B cell (primary cell): ENCODE measurements at regions not wholly inside any gene's neighbourhood (a gene's known extent, or its start where the extent isn't known, plus 50 kb on each side); places are given as distances from the start of the nearest gene placed in this dataset.

ENCODE experiments used
- ATAC-seq: fragments of 200-7000 bp; cut with Tn5 transposase; one replicate; pipeline ENCODE4 v1.10.0; 2021; ENCODE audit warnings: low read depth, mild to moderate bottlenecking, moderate number of reproducible peaks, moderate library complexity
- CTCF ChIA-PET: fragments of 350-600 bp; sonication (Branson Sonifier 250); formaldehyde crosslinking; loops from one replicate; lab custom pipeline; 2021; ENCODE audit warnings: antibody characterized with exemption, inconsistent platforms; lab: Charles Lee
- POLR2A ChIA-PET: fragments of 350-600 bp; sonication (Branson Sonifier 250); formaldehyde crosslinking; loops from one replicate; lab custom pipeline; 2021; ENCODE audit warnings: antibody characterized with exemption; lab: Charles Lee
- DNase-seq: peaks from one replicate; pipeline ENCODE4 v3.0.0; 2013
- H2AFZ ChIP-seq: 2 replicates; pipeline ENCODE4 v1.6.1; 2012; ENCODE audit warnings: mild to moderate bottlenecking, low read depth, low read length; ENCODE audit not compliant: insufficient read depth, poor library complexity, severe bottlenecking
- H3K27ac ChIP-seq, 2 donors: 1 replicate in 1 of 2; 2 replicates in 1 of 2; pipeline ENCODE4 v1.5.1; 2012 to 2013; ENCODE audit warnings: low read length in 2 of 2, mild to moderate bottlenecking in 2 of 2, moderate library complexity in 1 of 2
- H3K27me3 ChIP-seq, 4 experiments: fragments of 200-600 bp in 1 of 4; sonication (generic) in 1 of 4; replicated peaks in 1 of 4; 1 replicate in 2 of 4; 2 replicates in 2 of 4; pipeline versions ENCODE4 v1.6.1 to v1.7.0; 2013 to 2016; ENCODE audit warnings: low read length in 3 of 4, mild to moderate bottlenecking in 2 of 4, mixed read lengths in 1 of 4, moderate library complexity in 1 of 4; ENCODE audit not compliant: insufficient read depth in 4 of 4, control insufficient read depth in 3 of 4; ENCODE audit errors: control extremely low read depth in 1 of 4
- H3K36me3 ChIP-seq, 2 experiments: replicated peaks in 1 of 2; 1 replicate in 1 of 2; 2 replicates in 1 of 2; pipeline versions ENCODE4 v1.6.1 to v1.7.1; 2013; ENCODE audit warnings: low read length in 1 of 2; ENCODE audit not compliant: insufficient read depth in 2 of 2, control insufficient read depth in 1 of 2; ENCODE audit errors: control extremely low read depth in 1 of 2, extremely low read depth in 1 of 2
- H3K4me1 ChIP-seq, 2 donors: fragments of 200-600 bp in 1 of 2; sonication (generic) in 1 of 2; 1 replicate in 1 of 2; 2 replicates in 1 of 2; pipeline versions ENCODE4 v1.5.1 to v1.6.1; 2013 to 2017; ENCODE audit warnings: low read length in 2 of 2; ENCODE audit not compliant: control insufficient read depth in 2 of 2, insufficient read depth in 2 of 2
- H3K4me2 ChIP-seq: replicated peaks from 2 replicates; pipeline ENCODE3; 2012; ENCODE audit warnings: mild to moderate bottlenecking, low read depth, low read length; ENCODE audit not compliant: poor library complexity, severe bottlenecking
- H3K4me3 ChIP-seq, 5 experiments: fragments of 200-600 bp in 1 of 5; sonication (generic) in 1 of 5; 1 replicate in 3 of 5; 2 replicates in 2 of 5; pipeline versions ENCODE4 v1.5.1 to v1.7.0; 2011 to 2016; ENCODE audit warnings: low read length in 4 of 5, mild to moderate bottlenecking in 4 of 5, low read depth in 2 of 5, control low read depth in 1 of 5, moderate library complexity in 1 of 5; ENCODE audit not compliant: insufficient read depth in 1 of 5; ENCODE audit errors: control extremely low read depth in 1 of 5, extremely low read depth in 1 of 5
- H3K79me2 ChIP-seq: fragments of 200-600 bp; sonication (generic); one replicate; pipeline ENCODE4 v1.6.0; 2016; ENCODE audit warnings: low read length; ENCODE audit not compliant: control insufficient read depth, insufficient read depth
- H3K9ac ChIP-seq: fragments of 200-600 bp; sonication (generic); 2 replicates; pipeline ENCODE4 v1.6.1; 2017; ENCODE audit warnings: mild to moderate bottlenecking, low read length, moderate library complexity
- H3K9me3 ChIP-seq, 3 donors: one replicate each; pipeline versions ENCODE4 v1.6.1 to v1.7.1; 2013; ENCODE audit warnings: low read length in 2 of 3; ENCODE audit not compliant: control insufficient read depth in 2 of 3, insufficient read depth in 1 of 3; ENCODE audit errors: control extremely low read depth in 1 of 3
- H4K20me1 ChIP-seq: 2 replicates; pipeline ENCODE4 v1.6.0; 2012; ENCODE audit warnings: mild to moderate bottlenecking, low read length; ENCODE audit not compliant: insufficient read depth, control insufficient read depth, poor library complexity, severe bottlenecking
- H3K27ac Mint-ChIP-seq: one replicate; pipeline ENCODE4 v1.8.0; 2021; ENCODE audit warnings: mixed read lengths
- H3K27me3 Mint-ChIP-seq: one replicate; pipeline ENCODE4 v1.8.0; 2021; ENCODE audit warnings: mixed read lengths
- H3K4me1 Mint-ChIP-seq: one replicate; pipeline ENCODE4 v1.8.0; 2021; ENCODE audit warnings: mixed read lengths
- H3K4me3 Mint-ChIP-seq: one replicate; pipeline ENCODE4 v1.8.0; 2021; ENCODE audit warnings: mixed read lengths
- H3K9me3 Mint-ChIP-seq: one replicate; pipeline ENCODE4 v1.8.0; 2022; ENCODE audit warnings: mixed read lengths; ENCODE audit not compliant: insufficient read depth
- CTCF ChIP-seq: fragments of 200-600 bp; IDR thresholded peaks from one replicate; pipeline ENCODE4 v1.8.0; 2022; ENCODE audit warnings: antibody characterized with exemption, mild to moderate bottlenecking
- EZH2 ChIP-seq: IDR thresholded peaks from 2 replicates; pipeline ENCODE4 v1.6.1; 2012; ENCODE audit warnings: borderline replicate concordance, low read depth, mild to moderate bottlenecking, moderate library complexity, low read length; ENCODE audit not compliant: insufficient read depth, poor library complexity, severe bottlenecking
- WGBS: methylation state at CpG from one replicate; pipeline ENCODE4 v1.1.5; 2013; ENCODE audit warnings: missing lambda C conversion rate; ENCODE audit not compliant: insufficient coverage; 5-methylcytosine and 5-hydroxymethylcytosine counted together
- intact Hi-C: fragments of 100-400 bp; cut with micrococcal nuclease; formaldehyde crosslinking; loops from one replicate; pipeline ENCODE4 v1.10.0; 2022

GRCh38 chr7:121537031-121537430 is 140.9 kb upstream of the FAM3C start:
- Histone ChIP-seq H3K4me3 (no peak overlapping the region), H3K9me3 (peaks cover 0 to 3% (median 0%) of the 10 kb centered on the region in 3 donors), H2AFZ (no peak overlapping the region), H3K36me3 (no peaks in the 10 kb centered on the region), H3K4me1 (no peaks in the 10 kb centered on the region), H4K20me1 (no peaks in the 10 kb centered on the region), H3K27me3 (peaks cover 0 to 3% (median 0%) of the 10 kb centered on the region in 4 experiments), H3K27ac (no peak overlapping the region), H3K4me2 (no peak overlapping the region), H3K9ac (no peak overlapping the region), H3K79me2 (no peaks in the 10 kb centered on the region)
- POLR2A ChIA-PET, result no interaction called here
- Mint-ChIP-seq H3K4me1 (no peaks in the 10 kb centered on the region), H3K4me3 (no peak overlapping the region), H3K27me3 (peaks cover 10% of the 10 kb centered on the region), H3K27ac (no peak overlapping the region), H3K9me3 (no peaks in the 10 kb centered on the region)
- no peak for TF ChIP-seq EZH2
- TF ChIP-seq CTCF, result no peak
- ATAC-seq (no peak), DNase-seq (no peak)
- CTCF ChIA-PET, result no interaction called here
- intact Hi-C loops, result no loop called here
- no CpG with 5 or more reads among the region's 1 CpG for WGBS

GRCh38 chr7:121531175-121532070 is 135.3 kb upstream of the FAM3C start:
- Histone ChIP-seq H2AFZ (no peak overlapping the region), H3K4me1 (peaks cover 0 to 6% of the 10 kb centered on the region in 2 donors), H3K9ac (no peak overlapping the region), H3K79me2 (no peaks in the 10 kb centered on the region), H3K27ac (no peak overlapping the region), H3K27me3 (peaks cover 0 to 1% (median 0%) of the 10 kb centered on the region in 4 experiments), H3K36me3 (no peaks in the 10 kb centered on the region), H4K20me1 (no peaks in the 10 kb centered on the region), H3K4me2 (no peak overlapping the region), H3K4me3 (no peak overlapping the region), H3K9me3 (no peaks in the 10 kb centered on the region)
- Mint-ChIP-seq H3K4me1 (peaks cover 11% of the 10 kb centered on the region), H3K4me3 (no peak overlapping the region), H3K27ac (no peak overlapping the region), H3K9me3 (no peaks in the 10 kb centered on the region), H3K27me3 (peaks cover 5% of the 10 kb centered on the region)
- ChIA-PET POLR2A (interaction anchor here (0.6 kb wide), 1 partner anchor 231 kb away, joined by 3 read pairs; no protein-coding TSS in a partner anchor), CTCF (interaction anchor here (0.7 to 1.9 kb wide), 8 partner anchors 10 to 388 kb away, joined by 3 to 8 read pairs (median 4); partner anchors contain the start of gene FAM3C)
- DNase-seq, result no peak
- TF ChIP-seq EZH2 (no peak), CTCF (no peak)
- 100% methylated on average over 2 of the region's 10 CpGs for WGBS
- no peak for ATAC-seq
- intact Hi-C loops, result loop anchor here (5.0 kb wide), 2 partner anchors 44 to 159 kb away; no protein-coding TSS in a partner anchor
